Smooth muscle cell (in vitro differentiated cells): ENCODE measurements at regions not wholly inside any gene's neighbourhood (a gene's known extent, or its start where the extent isn't known, plus 50 kb on each side); places are given as distances from the start of the nearest gene placed in this dataset.

ENCODE experiments used
- DNase-seq: peaks from one replicate; lab custom pipeline; 2025; ENCODE audit not compliant: unreplicated experiment; lab: John Stamatoyannopoulos, UW
- H2AFZ ChIP-seq: fragments of 200-600 bp; sonication (generic); 2 replicates; pipeline ENCODE4 v1.6.0; 2016; ENCODE audit warnings: antibody characterized with exemption, low read depth, mild to moderate bottlenecking
- H3F3A ChIP-seq: fragments of 200-600 bp; sonication (generic); 2 replicates; pipeline ENCODE4 v1.6.0; 2017; ENCODE audit warnings: antibody characterized with exemption, low read depth
- H3K27ac ChIP-seq: fragments of 200-600 bp; sonication (generic); 2 replicates; pipeline ENCODE4 v1.5.1; 2016; ENCODE audit warnings: low read depth, mild to moderate bottlenecking
- H3K27me3 ChIP-seq: fragments of 200-600 bp; sonication (generic); 2 replicates; pipeline ENCODE4 v1.6.1; 2016; ENCODE audit warnings: low read depth, mild to moderate bottlenecking
- H3K36me3 ChIP-seq: fragments of 200-600 bp; sonication (generic); 2 replicates; pipeline ENCODE4 v1.5.1; 2016; ENCODE audit warnings: low read depth
- H3K4me1 ChIP-seq: fragments of 200-600 bp; sonication (generic); 2 replicates; pipeline ENCODE4 v1.5.1; 2016; ENCODE audit warnings: low read depth
- H3K4me2 ChIP-seq: fragments of 200-600 bp; sonication (generic); 2 replicates; pipeline ENCODE4 v1.6.0; 2016; ENCODE audit warnings: mild to moderate bottlenecking
- H3K4me3 ChIP-seq: fragments of 200-600 bp; sonication (generic); 2 replicates; pipeline ENCODE4 v1.5.1; 2016; ENCODE audit warnings: mild to moderate bottlenecking
- H3K79me2 ChIP-seq: fragments of 200-600 bp; sonication (generic); 2 replicates; pipeline ENCODE4 v1.6.0; 2016; ENCODE audit warnings: low read depth, mild to moderate bottlenecking
- H3K9ac ChIP-seq: fragments of 200-600 bp; sonication (generic); 2 replicates; pipeline ENCODE4 v1.6.0; 2016; ENCODE audit warnings: low read depth
- H3K9me3 ChIP-seq: fragments of 200-600 bp; sonication (generic); replicated peaks from 2 replicates; pipeline ENCODE4 v1.5.1; 2016; ENCODE audit warnings: low read depth
- H4K20me1 ChIP-seq: fragments of 200-600 bp; sonication (generic); 2 replicates; pipeline ENCODE4 v1.6.0; 2016; ENCODE audit warnings: low read depth
- WGBS: methylation state at CpG from one replicate; pipeline ENCODE4 v1.1.7; 2016; ENCODE audit warnings: low lambda C conversion rate; 5-methylcytosine and 5-hydroxymethylcytosine counted together
- TF ChIP-seq, protein P1 (sequence below): fragments of 200-600 bp; sonication (generic); IDR thresholded peaks from 2 replicates; pipeline ENCODE4 v1.5.1; 2017; ENCODE audit warnings: borderline replicate concordance, mild to moderate bottlenecking, antibody characterized with exemption; ENCODE audit not compliant: insufficient read depth, poor library complexity, severe bottlenecking

DNA sequence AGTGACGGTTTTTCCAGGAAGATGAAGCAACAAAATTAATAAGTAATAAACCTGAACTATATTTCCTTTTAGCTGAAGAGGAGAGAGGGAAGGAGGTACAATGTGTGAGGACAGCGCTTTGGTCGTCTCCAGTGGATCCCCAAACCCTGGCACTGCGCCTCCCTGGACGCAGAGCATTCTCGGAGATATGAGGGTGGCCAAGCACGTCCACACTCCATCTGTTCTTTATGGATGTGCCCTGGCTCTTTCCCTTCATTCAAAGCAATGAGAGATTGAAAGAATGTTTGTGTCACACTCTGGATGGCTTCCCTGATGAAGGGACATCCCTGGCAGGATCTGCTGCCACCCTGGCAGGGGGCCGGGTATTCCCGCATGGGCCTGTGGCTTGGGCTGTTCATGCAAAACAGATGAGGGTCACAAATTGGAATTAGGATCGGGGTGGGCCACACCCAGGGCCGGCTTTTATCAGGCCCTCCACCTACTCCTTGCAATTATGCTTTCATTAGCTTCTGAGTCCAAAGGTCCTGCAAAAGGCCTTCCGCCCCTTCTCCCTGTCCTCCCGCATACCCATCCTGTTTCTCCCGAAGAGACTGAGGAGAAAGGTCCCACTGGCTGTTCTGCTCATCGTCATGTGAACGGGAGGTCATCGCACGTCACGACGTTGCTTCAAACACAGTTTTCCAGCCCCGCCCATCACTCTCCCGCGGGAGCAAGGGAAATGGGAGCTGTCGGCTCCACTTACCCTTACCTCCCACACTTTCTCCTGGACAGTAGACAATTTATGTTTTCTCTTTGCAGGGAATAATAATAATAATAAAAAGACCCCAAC, 286.1 kb upstream of the IRX4 start:
- H3K27ac ChIP-seq, result no peak overlapping the region
- no peaks in the 10 kb centered on the region for H3F3A ChIP-seq
- WGBS, result 88% methylated on average over 24 of the region's 24 CpGs
- H3K9me3 ChIP-seq, result no peaks in the 10 kb centered on the region
- no peak overlapping the region for H3K4me3 ChIP-seq
- H2AFZ ChIP-seq, result no peak overlapping the region
- no peak overlapping the region for H3K9ac ChIP-seq
- TF ChIP-seq, protein P1, sequence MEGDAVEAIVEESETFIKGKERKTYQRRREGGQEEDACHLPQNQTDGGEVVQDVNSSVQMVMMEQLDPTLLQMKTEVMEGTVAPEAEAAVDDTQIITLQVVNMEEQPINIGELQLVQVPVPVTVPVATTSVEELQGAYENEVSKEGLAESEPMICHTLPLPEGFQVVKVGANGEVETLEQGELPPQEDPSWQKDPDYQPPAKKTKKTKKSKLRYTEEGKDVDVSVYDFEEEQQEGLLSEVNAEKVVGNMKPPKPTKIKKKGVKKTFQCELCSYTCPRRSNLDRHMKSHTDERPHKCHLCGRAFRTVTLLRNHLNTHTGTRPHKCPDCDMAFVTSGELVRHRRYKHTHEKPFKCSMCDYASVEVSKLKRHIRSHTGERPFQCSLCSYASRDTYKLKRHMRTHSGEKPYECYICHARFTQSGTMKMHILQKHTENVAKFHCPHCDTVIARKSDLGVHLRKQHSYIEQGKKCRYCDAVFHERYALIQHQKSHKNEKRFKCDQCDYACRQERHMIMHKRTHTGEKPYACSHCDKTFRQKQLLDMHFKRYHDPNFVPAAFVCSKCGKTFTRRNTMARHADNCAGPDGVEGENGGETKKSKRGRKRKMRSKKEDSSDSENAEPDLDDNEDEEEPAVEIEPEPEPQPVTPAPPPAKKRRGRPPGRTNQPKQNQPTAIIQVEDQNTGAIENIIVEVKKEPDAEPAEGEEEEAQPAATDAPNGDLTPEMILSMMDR, result no peak
- DNase-seq, result no peak
- H3K79me2 ChIP-seq, result no peaks in the 10 kb centered on the region
- no peak overlapping the region for H3K4me2 ChIP-seq
- H3K36me3 ChIP-seq, result no peaks in the 10 kb centered on the region
- peaks cover 19% of the 10 kb centered on the region for H3K27me3 ChIP-seq
- H3K4me1 ChIP-seq, result peaks cover 5% of the 10 kb centered on the region
- H4K20me1 ChIP-seq, result no peaks in the 10 kb centered on the region

DNA sequence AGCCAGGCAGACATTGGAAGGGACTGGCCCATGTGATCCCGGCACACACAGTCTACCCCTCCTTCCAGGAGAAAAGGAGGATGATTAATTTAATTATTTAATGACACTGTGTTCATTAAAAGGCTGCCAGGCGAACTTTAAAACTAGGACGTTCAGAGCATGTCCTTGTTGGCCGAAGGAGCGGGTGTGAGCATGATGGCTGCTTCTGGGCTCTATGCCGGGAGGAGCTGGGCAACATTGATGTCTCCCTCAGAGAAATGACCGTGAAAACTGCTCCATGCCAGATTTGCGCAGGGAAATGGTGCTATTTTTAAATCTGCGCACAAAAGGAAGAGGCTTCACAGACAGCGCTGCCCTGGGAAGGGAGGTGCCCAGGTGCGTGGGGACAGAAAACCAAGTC, 284.9 kb upstream of the IRX4 start:
- no peak overlapping the region for H3K4me3 ChIP-seq
- no peak overlapping the region for H3K4me2 ChIP-seq
- H3K4me1 ChIP-seq, result peaks cover 5% of the 10 kb centered on the region
- H3K27me3 ChIP-seq, result peaks cover 20% of the 10 kb centered on the region
- no peak overlapping the region for H3K27ac ChIP-seq
- H3K9ac ChIP-seq, result no peak overlapping the region
- no peaks in the 10 kb centered on the region for H3K79me2 ChIP-seq
- 92% methylated on average over 11 of the region's 11 CpGs for WGBS
- H3K36me3 ChIP-seq, result no peaks in the 10 kb centered on the region
- no peaks in the 10 kb centered on the region for H3K9me3 ChIP-seq
- H2AFZ ChIP-seq, result no peak overlapping the region
- no peaks in the 10 kb centered on the region for H3F3A ChIP-seq
- DNase-seq, result no peak
- TF ChIP-seq, protein P1, result no peak
- no peaks in the 10 kb centered on the region for H4K20me1 ChIP-seq

DNA sequence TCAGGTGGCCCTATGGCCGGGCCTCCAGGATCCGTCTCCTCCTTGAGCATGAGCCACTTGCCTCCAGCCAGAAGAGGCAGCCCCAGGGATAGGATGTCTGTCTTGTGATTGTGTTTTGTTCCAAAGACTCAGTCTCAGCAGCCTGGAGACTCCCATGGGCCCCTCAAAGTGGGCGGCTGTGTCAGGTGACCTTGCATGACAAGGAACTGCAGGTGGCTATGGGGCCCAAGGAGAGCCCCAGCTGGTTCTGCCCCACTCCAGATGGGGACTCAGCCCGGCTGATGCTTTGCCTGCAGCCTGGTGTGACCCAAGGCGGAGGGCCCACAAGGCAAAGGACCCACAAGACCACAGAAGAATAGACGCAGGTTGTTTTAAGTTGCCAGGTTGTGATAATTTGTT, 284.3 kb upstream of the IRX4 start:
- peaks cover 25% of the 10 kb centered on the region for H3K27me3 ChIP-seq
- no peak overlapping the region for H3K4me2 ChIP-seq
- 94% methylated on average over 6 of the region's 6 CpGs for WGBS
- H3K9me3 ChIP-seq, result no peaks in the 10 kb centered on the region
- H4K20me1 ChIP-seq, result no peaks in the 10 kb centered on the region
- H3K36me3 ChIP-seq, result no peaks in the 10 kb centered on the region
- H3K27ac ChIP-seq, result no peak overlapping the region
- H3K79me2 ChIP-seq, result no peaks in the 10 kb centered on the region
- DNase-seq, result no peak
- no peak overlapping the region for H3K4me3 ChIP-seq
- TF ChIP-seq, protein P1, result no peak
- H3K4me1 ChIP-seq, result peaks cover 5% of the 10 kb centered on the region
- no peak overlapping the region for H2AFZ ChIP-seq
- H3F3A ChIP-seq, result no peaks in the 10 kb centered on the region
- H3K9ac ChIP-seq, result no peak overlapping the region
